A673 (cell line): ENCODE measurements at regions not wholly inside any gene's neighbourhood (a gene's known extent, or its start where the extent isn't known, plus 50 kb on each side); places are given as distances from the start of the nearest gene placed in this dataset.

Experiments
- BruUV-seq: library from RNA; stranded (reverse); fragments of 400-500 nt; replicated peaks from 2 replicates; lab custom pipeline; 2021; lab: Mats Ljungman, UMichigan
- CTCF ChIA-PET: fragments of 300-600 bp; sonication (Branson Sonifier 250); formaldehyde crosslinking; loops from one replicate; lab custom pipeline; 2022; ENCODE audit warnings: antibody characterized with exemption; lab: Charles Lee
- POLR2A ChIA-PET: fragments of 300-600 bp; sonication (Branson Sonifier 250); formaldehyde crosslinking; loops from one replicate; lab custom pipeline; 2022; ENCODE audit warnings: antibody characterized with exemption; ENCODE audit not compliant: low non-redundant PET; lab: Charles Lee
- DNase-seq: peaks from one replicate; pipeline ENCODE4 v3.0.0-alpha.2; 2015; ENCODE audit warnings: low spot score
- H3K27ac ChIP-seq: fragments of 200-600 bp; sonication (generic); 2 replicates; pipeline ENCODE4 v1.5.1; 2016; ENCODE audit warnings: mixed run types, low read depth, mild to moderate bottlenecking, mixed read lengths, antibody characterized with exemption, low read length; ENCODE audit not compliant: poor library complexity, severe bottlenecking
- H3K27me3 ChIP-seq: fragments of 200-600 bp; sonication (generic); replicated peaks from 2 replicates; pipeline ENCODE4 v1.6.1; 2017; ENCODE audit warnings: mixed run types, low read depth, mild to moderate bottlenecking, mixed read lengths, antibody characterized with exemption, low read length; ENCODE audit not compliant: insufficient read depth, poor library complexity
- H3K36me3 ChIP-seq: fragments of 200-600 bp; sonication (generic); 2 replicates; pipeline ENCODE4 v1.6.1; 2016; ENCODE audit warnings: mixed run types, mild to moderate bottlenecking, mixed read lengths, antibody characterized with exemption, low read length; ENCODE audit not compliant: insufficient read depth, poor library complexity, severe bottlenecking
- H3K4me1 ChIP-seq: fragments of 200-600 bp; sonication (generic); 2 replicates; pipeline ENCODE4 v1.6.1; 2017; ENCODE audit warnings: mixed run types, mild to moderate bottlenecking, mixed read lengths, antibody characterized with exemption, low read length; ENCODE audit not compliant: insufficient read depth, poor library complexity, severe bottlenecking
- H3K4me3 ChIP-seq: fragments of 200-600 bp; sonication (generic); 2 replicates; pipeline ENCODE4 v1.5.1; 2016; ENCODE audit warnings: low read depth, mixed run types, mild to moderate bottlenecking, mixed read lengths, low read length; ENCODE audit not compliant: poor library complexity, severe bottlenecking
- H3K9me3 ChIP-seq: fragments of 200-600 bp; sonication (generic); 2 replicates; pipeline ENCODE4 v1.6.1; 2016; ENCODE audit warnings: mixed run types, low read depth, mild to moderate bottlenecking, mixed read lengths, antibody characterized with exemption, low read length; ENCODE audit not compliant: poor library complexity, severe bottlenecking
- CTCF ChIP-seq: fragments of 300-800, 200-600 bp; sonication (generic); conservative IDR thresholded peaks from 2 replicates; pipeline ENCODE4 v1.5.1; 2017; ENCODE audit warnings: low read depth, mild to moderate bottlenecking, antibody characterized with exemption, low read length, moderate library complexity, mixed read lengths
- EZH2 ChIP-seq: fragments of 200-600 bp; sonication (generic); IDR thresholded peaks from 2 replicates; pipeline ENCODE4 v1.6.1; 2017; ENCODE audit warnings: borderline replicate concordance, low read depth, mild to moderate bottlenecking, mixed read lengths, antibody characterized with exemption, low read length; ENCODE audit not compliant: poor library complexity, severe bottlenecking
- intact Hi-C: fragments of 100-400 bp; cut with micrococcal nuclease; formaldehyde crosslinking; loops from one replicate; pipeline ENCODE4 v1.10.0; 2022; ENCODE audit not compliant: unreplicated experiment

GRCh38 chr1:4010284-4010683 lies 110.2 kb upstream of the C1orf174 start:
- ChIA-PET CTCF (no interaction called here), POLR2A (no interaction called here)
- no TSS peak for BruUV-seq
- H3K9me3 ChIP-seq = no peaks in the 10 kb centered on the region
- H3K27me3 ChIP-seq = peaks cover 58% of the 10 kb centered on the region
- no peak for DNase-seq
- H3K27ac ChIP-seq = no peak overlapping the region
- H3K4me3 ChIP-seq = no peak overlapping the region
- TF ChIP-seq EZH2 (no peak), CTCF (no peak)
- no peaks in the 10 kb centered on the region for H3K36me3 ChIP-seq
- intact Hi-C loops = no loop called here
- H3K4me1 ChIP-seq = no peaks in the 10 kb centered on the region

- BruUV-seq = no TSS peak
- Histone ChIP-seq H3K27me3 (peaks cover 63% of the 10 kb centered on the region), H3K9me3 (no peaks in the 10 kb centered on the region), H3K36me3 (no peaks in the 10 kb centered on the region), H3K4me1 (no peaks in the 10 kb centered on the region), H3K4me3 (no peak overlapping the region), H3K27ac (no peak overlapping the region)
- ChIA-PET CTCF (no interaction called here), POLR2A (no interaction called here)
- no peak for DNase-seq
- intact Hi-C loops = no loop called here
- TF ChIP-seq CTCF = no peak
- TF ChIP-seq EZH2 = no peak
Observed at GRCh38 chr1:4010814-4011605, 110.9 kb upstream of the C1orf174 start.

GRCh38 chr1:4016351-4017130 lies 116.5 kb upstream of the C1orf174 start:
- Histone ChIP-seq H3K9me3 (no peaks in the 10 kb centered on the region), H3K4me1 (no peaks in the 10 kb centered on the region), H3K27me3 (peaks cover 48% of the 10 kb centered on the region), H3K27ac (no peak overlapping the region), H3K4me3 (no peak overlapping the region), H3K36me3 (no peaks in the 10 kb centered on the region)
- ChIA-PET POLR2A (no interaction called here), CTCF (no interaction called here)
- TF ChIP-seq CTCF (no peak), EZH2 (no peak)
- BruUV-seq = no TSS peak
- no peak for DNase-seq
- intact Hi-C loops = no loop called here
